ENCODE measurements at regions not wholly inside any gene's neighbourhood (a gene's known extent, or its start where the extent isn't known, plus 50 kb on each side); places are given as distances from the start of the nearest gene placed in this dataset.

DNA sequence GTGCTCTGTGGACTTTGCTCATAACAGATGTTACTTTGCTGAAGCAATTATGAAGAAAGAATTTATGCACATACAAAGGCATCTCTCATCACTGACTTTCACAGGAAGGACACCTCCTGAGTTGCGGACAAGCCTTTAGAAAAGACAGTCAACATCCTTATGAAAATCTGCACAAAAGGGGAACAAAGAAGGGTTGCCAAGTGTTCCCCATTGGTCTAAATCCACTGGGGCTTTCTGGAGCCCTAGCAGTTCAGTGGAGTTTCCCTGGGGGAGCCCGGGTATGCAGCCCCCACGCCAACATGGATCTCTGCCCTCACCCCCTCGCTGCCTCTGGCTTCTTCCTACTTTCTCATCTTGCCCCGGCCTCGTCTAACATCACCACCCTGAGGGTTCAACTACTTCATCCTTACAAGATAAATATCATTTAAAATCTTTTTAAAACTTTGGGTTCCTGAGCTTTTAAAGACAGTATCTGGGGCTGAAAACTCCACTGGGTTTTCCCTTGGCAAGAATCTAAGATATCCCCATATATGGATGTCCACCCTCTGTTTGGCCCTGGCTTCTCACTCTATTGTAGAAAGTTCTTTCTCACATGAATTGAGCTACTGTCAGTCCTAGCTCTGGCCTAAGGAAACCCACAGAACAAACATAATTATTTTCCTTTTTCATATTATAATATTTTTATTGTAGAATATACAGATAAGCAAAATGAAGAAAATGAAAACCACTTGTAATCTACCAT, 207.9 kb upstream of the RGMA start:
- Histone ChIP-seq H2BK120ac (ENCODE audit: low read depth, low read length) (no peak overlapping the region), H3K4me2 (ENCODE audit: low read depth, low read length) (no peak overlapping the region), H2BK5ac (ENCODE audit: low read depth, low read length, poor library complexity, severe bottlenecking) (no peak overlapping the region), H4K8ac (ENCODE audit: low read depth in 2 of 2, low read length in 2 of 2) (no peak overlapping the region), H2AK9ac (replicated peaks; ENCODE audit: low read depth, low read length, poor library complexity) (no peak overlapping the region), H3K4me3 (ENCODE audit: insufficient read depth, low read depth, low read length) (no peak overlapping the region), H3K36me3 (ENCODE audit: control insufficient read depth, insufficient read depth, low read length) (no peaks in the 10 kb centered on the region), H3K79me1 (ENCODE audit: low read depth in 1 of 2, low read length in 2 of 2) (no peaks in the 10 kb centered on the region), H3K14ac (replicated peaks; ENCODE audit: low read depth, low read length) (no peak overlapping the region), H3K27ac (ENCODE audit: insufficient read depth, low read length) (no peak overlapping the region), H3K9me1 (ENCODE audit: insufficient read depth, low read length) (no peaks in the 10 kb centered on the region), H2BK15ac (ENCODE audit: low read depth, low read length) (no peak overlapping the region), H3K9me3 (ENCODE audit: control insufficient read depth, insufficient read depth, low read length) (peaks cover 17% of the 10 kb centered on the region), H3K23ac (ENCODE audit: low read depth, low read length) (no peak overlapping the region), H3K4me1 (ENCODE audit: control insufficient read depth, insufficient read depth, low read length) (no peaks in the 10 kb centered on the region), H3K9ac (ENCODE audit: low read depth, low read length) (no peak overlapping the region), H4K20me1 (ENCODE audit: insufficient read depth, low read length) (no peaks in the 10 kb centered on the region), H4K5ac (ENCODE audit: low read depth, low read length) (no peak overlapping the region), H3K56ac (ENCODE audit: extremely low read depth, insufficient read depth, low read length) (no peak overlapping the region), H3K27me3 (ENCODE audit: control insufficient read depth, insufficient read depth, low read length) (no peaks in the 10 kb centered on the region), H2AFZ (replicated peaks; ENCODE audit: low read length, poor library complexity) (no peak overlapping the region), H4K91ac (ENCODE audit: insufficient read depth, low read depth, low read length) (no peak overlapping the region), H3K4ac (ENCODE audit: low read depth, low read length) (no peak overlapping the region), H2BK20ac (ENCODE audit: low read depth, low read length) (no peak overlapping the region), H3K18ac (ENCODE audit: low read depth, low read length) (no peak overlapping the region), H2AK5ac (ENCODE audit: low read depth, low read length) (no peak overlapping the region)
- in situ Hi-C loops (cut with MboI; ENCODE audit: low sequenced_read_pairs) (no loop called here), dilution Hi-C loops (cut with HindIII; ENCODE audit: low sequenced_read_pairs, unreplicated experiment) (no loop called here), intact Hi-C loops (cut with micrococcal nuclease) (no loop called here)
- ATAC-seq (ENCODE audit: low read depth) (no peak), DNase-seq (no peak)
- no peak for TF ChIP-seq FOS (IDR thresholded peaks at IDR 0.05; ENCODE audit: low read depth, low read length)
- TF ChIP-seq CEBPB (IDR thresholded peaks at IDR 0.05; ENCODE audit: low read depth, low read length) = no peak
- no peak for TF ChIP-seq SMC3 (IDR thresholded peaks at IDR 0.05; ENCODE audit: low read depth, low read length)
- POLR2A ChIA-PET (ENCODE audit: unreplicated experiment) = no interaction called here
- 40% methylated on average over 1 of the region's 6 CpGs; no CpG with 5 or more reads in 1 of the 2 experiments for WGBS, 2 experiments (ENCODE audit: extremely low coverage in 2 of 2, insufficient read length in 1 of 2)
- CTCF ChIA-PET = no interaction called here
- no TSS peak for BruUV-seq (replicated peaks)
